Ovary (tissue), 7 donors: ENCODE measurements at regions not wholly inside any gene's neighbourhood (a gene's known extent, or its start where the extent isn't known, plus 50 kb on each side); places are given as distances from the start of the nearest gene placed in this dataset.

Experiments
- DNase-seq, 5 donors: peaks; one replicate each; pipeline ENCODE4 v3.0.0-alpha.2; 2019 to 2020
- H3K27ac ChIP-seq, 2 donors: fragments of 200-600 bp; one replicate each; pipeline versions ENCODE4 v1.5.1 to v1.8.0; 2019 to 2022
- H3K27me3 ChIP-seq: fragments of 200-600 bp; one replicate; pipeline ENCODE4 v1.8.0; 2022
- H3K36me3 ChIP-seq: fragments of 200-600 bp; sonication (generic); one replicate; pipeline ENCODE4 v1.5.1; 2019
- H3K4me1 ChIP-seq: one replicate; pipeline ENCODE4 v1.8.1; 2013; ENCODE audit warnings: mild to moderate bottlenecking, moderate library complexity; ENCODE audit not compliant: insufficient read depth
- H3K4me3 ChIP-seq: fragments of 200-600 bp; sonication (generic); one replicate; pipeline ENCODE4 v1.5.1; 2017
- H3K9me3 ChIP-seq, 2 donors: fragments of 200-600 bp in 1 of 2; sonication (generic) in 1 of 2; one replicate each; pipeline versions ENCODE4 v1.5.1 to v1.8.1; 2013 to 2019; ENCODE audit warnings: mild to moderate bottlenecking in 1 of 2, moderate library complexity in 1 of 2
- CTCF ChIP-seq, 3 donors: fragments of 450-650 bp in 2 of 3; fragments of 200-600 bp in 1 of 3; IDR thresholded peaks; one replicate each; pipeline versions ENCODE4 v1.5.1 to v1.8.0; 2016 to 2022; ENCODE audit warnings: antibody characterized with exemption in 3 of 3, mild to moderate bottlenecking in 1 of 3
- EP300 ChIP-seq: sonication (generic); formaldehyde crosslinking; IDR thresholded peaks from one replicate; pipeline ENCODE4 v1.6.1; 2017; ENCODE audit warnings: antibody characterized with exemption
- POLR2A ChIP-seq: fragments of 450-650 bp; IDR thresholded peaks from one replicate; pipeline ENCODE4 v1.6.1; 2017; ENCODE audit warnings: antibody characterized with exemption, mild to moderate bottlenecking, moderate library complexity
- WGBS, 3 donors: extraction: QIAGEN DNeasy Blood & Tissue Kit in 1 of 3; methylation state at CpG; one replicate each; pipeline versions ENCODE4 v1.1.5 to v1.1.7; 2013 to 2017; 5-methylcytosine and 5-hydroxymethylcytosine counted together
- intact Hi-C, 4 donors: fragments of 100-400 bp; cut with DNase I; formaldehyde crosslinking; loops; one replicate each; pipeline versions ENCODE4 v1.11.0 to v1.15.1; 2022 to 2023
- donor health status: DM: no; HTN: no; CAD: no; lungs with moderate emphysema.
- donor health status: DM: no; HTN: no; CAD: no.
- donor health status: Bipolar disorder and iron deficiency.
- donor health status: DM: no; HTN: no; CAD: no.
- donor health status: DM: yes; HTN: yes; CAD: no.

DNA sequence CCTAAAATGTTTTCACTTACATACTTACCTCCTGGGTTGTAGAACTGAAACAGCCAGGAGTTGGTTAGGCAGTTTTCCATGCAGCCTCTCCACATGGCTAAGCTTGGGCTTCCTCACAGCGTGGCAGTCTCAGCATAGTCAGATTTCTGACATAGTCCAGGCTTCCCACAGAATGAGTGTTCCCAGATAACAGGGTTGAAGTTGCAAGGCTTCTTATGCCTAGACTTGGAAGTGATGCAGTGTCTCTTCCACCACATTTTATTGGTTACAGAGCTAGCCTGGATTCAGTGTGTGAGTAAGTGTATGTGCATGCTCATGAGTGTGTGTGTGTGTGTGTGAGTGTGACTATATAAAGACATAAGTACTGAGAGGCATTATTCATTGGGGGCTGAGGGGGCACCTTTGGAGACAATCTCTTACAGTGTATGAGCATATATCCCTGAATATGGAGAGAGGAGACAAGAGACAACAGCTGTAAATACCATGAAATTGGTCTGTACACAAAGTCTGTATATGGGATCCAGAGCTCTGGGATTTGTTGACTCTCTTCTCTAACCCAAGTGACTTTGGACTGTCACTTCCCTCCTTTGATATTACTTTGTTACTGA is 78.1 kb downstream of the ZNF621 start:
- Histone ChIP-seq H3K36me3 (no peaks in the 10 kb centered on the region), H3K4me3 (no peak overlapping the region), H3K9me3 (no peaks in the 10 kb centered on the region), H3K4me1 (no peaks in the 10 kb centered on the region), H3K27me3 (no peaks in the 10 kb centered on the region), H3K27ac (no peak overlapping the region)
- 73 to 100% (median 87%) methylated on average over 1 of the region's 1 CpG for WGBS, 3 donors
- DNase-seq: no peak
- TF ChIP-seq CTCF (IDR thresholded peaks at IDR 0.05): no peak
- no peak for TF ChIP-seq POLR2A
- TF ChIP-seq EP300: no peak
- intact Hi-C loops: no loop called here

DNA sequence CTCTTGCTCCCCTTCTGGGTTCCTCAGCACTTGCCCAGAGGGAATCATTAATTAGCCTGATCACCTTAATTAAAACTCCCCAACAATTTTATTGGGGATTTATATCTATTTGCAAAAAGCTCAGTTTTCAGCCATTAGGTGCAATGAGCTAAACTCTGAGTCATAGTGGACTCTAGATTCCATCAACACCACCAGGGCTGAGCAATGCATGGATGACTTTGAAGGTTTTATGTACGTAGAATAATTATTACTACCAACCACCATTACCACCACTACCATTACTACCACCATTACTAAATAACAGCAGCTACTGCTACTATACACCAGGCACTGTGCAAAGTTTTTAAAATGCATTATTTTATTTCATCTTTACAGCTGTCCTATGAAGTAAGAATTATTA is 81.2 kb downstream of the ZNF621 start:
- no peak overlapping the region for H3K27ac ChIP-seq
- no peaks in the 10 kb centered on the region for H3K9me3 ChIP-seq
- no peak for DNase-seq
- H3K27me3 ChIP-seq: no peaks in the 10 kb centered on the region
- H3K4me1 ChIP-seq: no peaks in the 10 kb centered on the region
- H3K36me3 ChIP-seq: no peaks in the 10 kb centered on the region
- WGBS, 3 donors: 78 to 90% (median 86%) methylated on average over 1 of the region's 1 CpG
- intact Hi-C loops: no loop called here
- TF ChIP-seq CTCF (IDR thresholded peaks at IDR 0.05) (no peak), POLR2A (no peak), EP300 (no peak)
- no peak overlapping the region for H3K4me3 ChIP-seq

DNA sequence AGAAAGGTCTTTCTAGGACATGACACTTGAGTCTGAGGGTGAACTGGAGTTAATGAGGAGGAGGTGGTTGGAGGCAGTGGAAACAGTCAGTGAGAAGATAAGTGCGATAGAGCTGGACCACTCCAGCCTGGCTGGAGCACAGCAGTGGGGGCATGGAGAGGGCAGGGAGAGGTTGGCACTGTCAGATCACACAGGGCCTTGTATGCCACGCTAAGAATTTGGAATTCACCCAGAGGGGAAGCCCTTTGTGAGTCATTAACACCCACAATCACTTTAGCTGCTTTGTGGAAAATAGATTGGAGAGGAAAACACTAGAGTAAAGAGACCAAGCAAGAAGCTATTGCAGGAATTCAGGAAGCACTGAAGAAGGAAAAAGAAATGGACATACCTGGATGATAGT is 83.3 kb downstream of the ZNF621 start:
- Histone ChIP-seq H3K36me3 (no peaks in the 10 kb centered on the region), H3K9me3 (no peaks in the 10 kb centered on the region), H3K27me3 (no peaks in the 10 kb centered on the region), H3K4me1 (no peaks in the 10 kb centered on the region), H3K4me3 (no peak overlapping the region), H3K27ac (no peak overlapping the region)
- no peak for DNase-seq
- intact Hi-C loops: no loop called here
- TF ChIP-seq EP300 (no peak), POLR2A (no peak), CTCF (IDR thresholded peaks at IDR 0.05) (no peak)
- 23 to 42% (median 35%) methylated on average over 2 of the region's 2 CpGs for WGBS, 3 donors

DNA sequence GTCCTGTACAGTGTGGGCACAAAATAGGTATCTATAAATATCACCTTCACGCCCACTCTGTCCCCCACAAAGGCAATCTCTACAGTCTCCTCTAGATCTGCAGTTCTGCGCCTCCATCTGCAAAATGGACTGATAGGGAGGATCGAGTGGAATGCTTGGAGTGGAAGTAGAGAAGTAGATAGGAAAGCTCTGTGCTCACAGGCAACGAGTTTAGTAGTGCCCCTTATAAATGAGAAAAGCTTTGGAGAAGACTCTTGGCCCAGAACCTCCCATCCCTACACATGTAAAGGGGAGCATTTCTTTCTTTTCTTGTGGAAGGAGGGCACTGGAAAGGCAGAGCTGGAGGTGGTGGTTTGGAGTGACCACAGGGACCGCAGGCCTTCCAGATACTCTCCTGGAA is 88.5 kb downstream of the ZNF621 start:
- Histone ChIP-seq H3K9me3 (no peaks in the 10 kb centered on the region), H3K4me1 (no peaks in the 10 kb centered on the region), H3K4me3 (no peak overlapping the region), H3K27ac (no peak overlapping the region), H3K27me3 (no peaks in the 10 kb centered on the region), H3K36me3 (no peaks in the 10 kb centered on the region)
- intact Hi-C loops: no loop called here
- WGBS, 3 donors: 90 to 92% (median 91%) methylated on average over 5 of the region's 5 CpGs
- TF ChIP-seq EP300 (no peak), CTCF (IDR thresholded peaks at IDR 0.05) (no peak), POLR2A (no peak)
- DNase-seq: no peak
